Lower leg skin (tissue), 4 donors: ENCODE measurements at regions not wholly inside any gene's neighbourhood (a gene's known extent, or its start where the extent isn't known, plus 50 kb on each side); places are given as distances from the start of the nearest gene placed in this dataset.

ENCODE experiments used
- DNase-seq, 2 donors: peaks; one replicate each; pipeline ENCODE4 v3.0.0-alpha.2; 2019; ENCODE audit warnings: low spot score in 2 of 2
- H3K4me3 ChIP-seq: fragments of 200-600 bp; sonication (generic); 2 replicates; pipeline ENCODE4 v1.5.1; 2017; ENCODE audit warnings: mild to moderate bottlenecking, low read depth; ENCODE audit not compliant: poor library complexity, severe bottlenecking
- CTCF ChIP-seq, 3 donors: fragments of 450-650 bp; IDR thresholded peaks; one replicate each; pipeline ENCODE4 v1.5.1; 2016; ENCODE audit warnings: antibody characterized with exemption in 3 of 3, mild to moderate bottlenecking in 3 of 3, moderate library complexity in 2 of 3
- POLR2A ChIP-seq, 2 donors: fragments of 450-650 bp; IDR thresholded peaks; one replicate each; pipeline ENCODE4 v1.6.1; 2016 to 2017; ENCODE audit warnings: antibody characterized with exemption in 2 of 2, mild to moderate bottlenecking in 1 of 2, moderate library complexity in 1 of 2
- WGBS, 2 donors: methylation state at CpG; one replicate each; pipeline ENCODE4 v1.1.5; 2018; 5-methylcytosine and 5-hydroxymethylcytosine counted together
- intact Hi-C: fragments of 100-400 bp; cut with DNase I; formaldehyde crosslinking; loops from one replicate; pipeline ENCODE4 v1.15.0; 2023; ENCODE audit warnings: low total_unique reads

- no peak overlapping the region for H3K4me3 ChIP-seq
- TF ChIP-seq POLR2A (IDR thresholded peaks at IDR 0.05), result no peak
- TF ChIP-seq CTCF (IDR thresholded peaks at IDR 0.05), result no peak
- intact Hi-C loops, result no loop called here
- WGBS, 2 donors, result 80 to 89% methylated on average over 3 of the region's 3 CpGs
- no peak for DNase-seq
Observed at GRCh38 chr9:14031810-14032209, 282.1 kb downstream of the NFIB start.

- intact Hi-C loops, result no loop called here
- peak in 1 of 2 donors; percentile 25 for DNase-seq
- no peak for TF ChIP-seq CTCF (IDR thresholded peaks at IDR 0.05)
- TF ChIP-seq POLR2A (IDR thresholded peaks at IDR 0.05), result no peak
- no peak overlapping the region for H3K4me3 ChIP-seq
- WGBS, 2 donors, result 29 to 58% methylated on average over 7 of the region's 7 CpGs
Observed at GRCh38 chr9:14031060-14031414, 282.9 kb downstream of the NFIB start.

- DNase-seq, result peak in 1 of 2 donors; percentile 51
- TF ChIP-seq CTCF (IDR thresholded peaks at IDR 0.05) (no peak), POLR2A (IDR thresholded peaks at IDR 0.05) (no peak)
- WGBS, 2 donors, result 26 to 29% methylated on average over 7 of the region's 7 CpGs
- H3K4me3 ChIP-seq, result no peak overlapping the region
- intact Hi-C loops, result no loop called here
Observed at GRCh38 chr9:14030375-14031059, 283.4 kb downstream of the NFIB start.

- H3K4me3 ChIP-seq, result no peak overlapping the region
- intact Hi-C loops, result no loop called here
- TF ChIP-seq POLR2A (IDR thresholded peaks at IDR 0.05) (no peak), CTCF (IDR thresholded peaks at IDR 0.05) (no peak)
- no peak for DNase-seq
- WGBS, 2 donors, result 23 to 25% methylated on average over 11 of the region's 11 CpGs
Observed at GRCh38 chr9:14029806-14030374, 284.1 kb downstream of the NFIB start.

GRCh38 chr9:14027116-14027800 lies 286.7 kb downstream of the NFIB start:
- intact Hi-C loops, result no loop called here
- WGBS, 2 donors, result 52 to 65% methylated on average over 4 of the region's 4 CpGs
- no peak for DNase-seq
- H3K4me3 ChIP-seq, result no peak overlapping the region
- TF ChIP-seq CTCF (IDR thresholded peaks at IDR 0.05) (no peak), POLR2A (IDR thresholded peaks at IDR 0.05) (no peak)
